ENCODE measurements at regions not wholly inside any gene's neighbourhood (a gene's known extent, or its start where the extent isn't known, plus 50 kb on each side); places are given as distances from the start of the nearest gene placed in this dataset.

GRCh38 chr4:180372691-180373090 lies 1870.5 kb upstream of the TENM3 start:
- no TSS peak for BruUV-seq (replicated peaks)
- POLR2A ChIA-PET: no interaction called here
- Histone ChIP-seq H3K4me2 (ENCODE audit: low read length) (no peak overlapping the region), H3K79me2 (ENCODE audit: insufficient read depth, low read length) (no peaks in the 10 kb centered on the region), H3K9me2 (ENCODE audit: insufficient read depth) (no peaks in the 10 kb centered on the region), H3K27ac (ENCODE audit: low read depth, low read length) (no peak overlapping the region), H2AFZ (ENCODE audit: low read depth, low read length, poor library complexity, severe bottlenecking) (no peak overlapping the region), H3K27me3 (ENCODE audit: insufficient read depth, low read length) (no peaks in the 10 kb centered on the region), H3K4me3 (replicated peaks in 1 of 2; ENCODE audit: low read depth in 1 of 2, low read length in 2 of 2) (no peak overlapping the region), H4K20me1 (ENCODE audit: insufficient read depth) (no peaks in the 10 kb centered on the region), H3K4me1 (ENCODE audit: control insufficient read depth in 1 of 2, insufficient read depth in 2 of 2, low read length in 2 of 2) (no peaks in the 10 kb centered on the region), H3K36me3 (ENCODE audit: control insufficient read depth in 1 of 2, insufficient read depth in 2 of 2, low read length in 2 of 2) (no peaks in the 10 kb centered on the region), H3K9me3 (ENCODE audit: control insufficient read depth in 1 of 2, insufficient read depth in 1 of 2, low read depth in 1 of 2, low read length in 2 of 2) (no peaks in the 10 kb centered on the region), H3K9ac (ENCODE audit: low read length) (no peak overlapping the region)
- intact Hi-C loops (cut with micrococcal nuclease): no loop called here
- RAD21 ChIA-PET (ENCODE audit: low non-redundant PET in 1 of 2, low total read pairs in 2 of 2, uncharacterized antibody in 2 of 2, unreplicated experiment in 2 of 2): no interaction called here
- TF ChIP-seq SIN3A (IDR thresholded peaks at IDR 0.05; ENCODE audit: low read depth): no peak
- TF ChIP-seq ELF1 (IDR thresholded peaks at IDR 0.05; ENCODE audit: borderline replicate concordance, low read depth): no peak
- no peak for TF ChIP-seq SP1 (IDR thresholded peaks at IDR 0.05; ENCODE audit: low read depth)
- TF ChIP-seq ZBTB33 (IDR thresholded peaks at IDR 0.05; ENCODE audit: extremely low read depth, insufficient replicate concordance, low read length): no peak
- no peak for TF ChIP-seq TCF7L2 (IDR thresholded peaks at IDR 0.05; ENCODE audit: borderline replicate concordance, extremely low read depth, insufficient read depth, insufficient read length)
- no peak for TF ChIP-seq POLR2AphosphoS5 (IDR thresholded peaks at IDR 0.05; ENCODE audit: low read depth, low read length)
- TF ChIP-seq CTCF (IDR thresholded peaks at IDR 0.05 in 2 of 3, conservative IDR thresholded peaks at IDR 0.05 in 1 of 3; ENCODE audit: borderline replicate concordance in 1 of 3, insufficient read depth in 1 of 3, low read depth in 2 of 3, low read length in 2 of 3): no peak
- TF ChIP-seq EZH2 (IDR thresholded peaks at IDR 0.05): no peak
- TF ChIP-seq ATF3 (IDR thresholded peaks at IDR 0.05): no peak
- TF ChIP-seq EGR1 (IDR thresholded peaks at IDR 0.05; ENCODE audit: low read depth): no peak
- no peak for TF ChIP-seq ZFX (IDR thresholded peaks at IDR 0.05)
- no peak for TF ChIP-seq RAD21 (IDR thresholded peaks at IDR 0.05; ENCODE audit: low read depth)
- DNase-seq (ENCODE audit: low read depth, low spot score): no peak
- CTCF ChIA-PET: no interaction called here
- no peak for ATAC-seq

Data from HCT116 (cell line).